GM21360 (cell line): ENCODE measurements at regions not wholly inside any gene's neighbourhood (a gene's known extent, or its start where the extent isn't known, plus 50 kb on each side); places are given as distances from the start of the nearest gene placed in this dataset.

Experiments used
- ATAC-seq: cut with Tn5 transposase; IDR thresholded peaks from one replicate; pipeline ENCODE4 v1.9.1; 2021; ENCODE audit warnings: mild to moderate bottlenecking, moderate library complexity; ENCODE audit not compliant: unreplicated experiment

DNA sequence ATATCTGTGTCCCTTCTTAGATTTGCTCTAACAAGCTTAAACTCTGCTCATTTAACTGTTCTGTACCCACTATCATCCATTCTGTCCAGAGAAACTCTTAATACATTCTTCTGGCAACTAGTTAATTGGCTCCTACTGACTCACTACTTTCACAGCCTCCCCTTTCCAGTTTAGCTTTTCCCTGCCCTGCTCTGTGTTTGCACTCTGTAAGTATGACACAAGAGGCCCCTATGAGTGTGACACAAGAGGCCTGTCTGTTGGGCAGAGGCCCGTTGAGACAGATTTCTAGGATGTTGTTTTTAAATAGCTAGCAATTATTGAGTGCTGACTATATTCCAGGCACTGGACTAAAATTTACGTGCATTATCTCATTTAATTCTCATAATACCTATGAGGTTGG, 246.0 kb upstream of the DAAM1 start:
- ATAC-seq, result no peak

DNA sequence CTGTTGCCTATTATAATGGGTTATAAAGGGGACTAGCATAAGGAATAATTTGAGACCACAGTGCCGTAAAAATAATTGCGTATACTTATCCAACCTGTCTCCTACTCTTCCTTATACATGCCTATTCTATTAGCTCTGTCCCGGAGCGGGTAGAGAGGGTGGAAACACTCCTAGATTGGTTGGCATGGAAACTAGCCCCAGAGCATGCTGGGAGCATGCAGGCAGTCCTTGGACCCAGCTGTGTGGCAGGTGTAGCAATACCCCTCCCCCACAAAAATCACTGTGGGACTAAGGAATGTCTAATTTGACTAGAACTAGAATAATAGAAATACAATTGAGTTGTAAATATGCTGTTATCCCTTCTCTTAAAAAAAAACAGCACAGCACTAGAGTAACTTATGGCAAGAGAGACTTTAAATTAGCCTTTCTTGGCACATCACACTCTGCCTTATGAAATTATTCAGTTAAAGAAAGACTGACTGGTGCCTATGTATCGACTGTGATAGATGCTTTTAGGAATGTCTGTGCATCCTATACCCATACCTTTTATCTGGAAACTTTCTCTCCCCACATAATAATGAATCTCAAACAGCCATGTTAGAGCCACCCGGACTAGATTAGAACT, 244.0 kb upstream of the DAAM1 start:
- ATAC-seq, result no peak

DNA sequence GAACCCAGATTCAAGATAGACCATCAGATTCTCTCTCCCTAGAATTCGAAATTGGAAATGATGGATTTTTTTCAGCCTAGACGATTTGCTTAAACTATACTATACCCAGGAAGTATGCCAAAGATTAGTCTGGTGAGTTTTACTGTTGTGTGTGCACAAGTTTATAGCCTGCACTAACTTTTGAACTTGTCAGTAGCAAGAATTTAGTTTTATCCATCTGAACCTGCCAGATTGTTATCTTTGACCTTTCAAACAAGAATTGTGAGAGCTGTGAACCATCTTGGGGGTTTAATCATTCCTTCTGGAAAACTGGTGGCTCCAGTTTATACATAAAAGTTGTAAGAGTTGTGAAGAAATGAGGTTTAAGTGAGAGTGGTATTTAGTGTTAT, 243.5 kb upstream of the DAAM1 start:
- no peak for ATAC-seq

DNA sequence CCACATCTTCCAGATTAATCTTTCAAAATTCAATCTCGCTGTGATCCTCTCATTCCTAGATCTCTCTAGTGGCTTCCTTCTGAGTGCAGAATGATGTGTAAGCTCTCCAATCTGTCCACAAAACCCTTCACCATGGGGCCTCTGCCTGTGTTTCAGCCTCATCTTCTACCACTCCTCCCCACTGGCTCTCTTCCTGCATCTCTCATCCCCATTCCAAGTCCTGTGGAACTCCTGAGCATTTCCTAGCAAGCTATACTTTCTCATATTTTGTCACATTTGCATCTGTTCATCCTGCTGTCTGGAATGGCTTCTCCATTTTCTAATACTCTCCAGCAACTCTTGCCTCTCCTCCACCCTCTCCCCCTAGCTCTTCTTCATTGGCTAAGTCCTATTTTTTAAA, 242.0 kb upstream of the DAAM1 start:
- no peak for ATAC-seq

DNA sequence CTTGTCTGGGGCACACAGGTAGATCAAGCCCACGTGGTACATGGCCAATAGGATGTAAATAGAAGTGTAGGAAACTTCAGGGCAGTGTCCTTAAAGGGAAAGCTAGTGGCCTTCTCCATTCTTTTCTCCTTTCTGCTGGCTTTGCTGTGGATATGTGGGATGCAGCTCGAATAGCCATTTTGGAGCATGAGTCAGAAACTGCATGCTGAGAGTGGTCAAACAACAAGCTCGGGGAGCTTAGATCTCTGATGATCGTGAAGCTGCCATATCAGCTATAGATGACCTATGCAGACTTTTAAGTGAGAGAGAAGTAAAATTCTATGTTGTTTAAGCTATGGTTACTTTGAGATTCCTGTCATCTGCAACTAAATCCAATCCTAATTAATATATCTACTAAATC, 241.3 kb upstream of the DAAM1 start:
- no peak for ATAC-seq

DNA sequence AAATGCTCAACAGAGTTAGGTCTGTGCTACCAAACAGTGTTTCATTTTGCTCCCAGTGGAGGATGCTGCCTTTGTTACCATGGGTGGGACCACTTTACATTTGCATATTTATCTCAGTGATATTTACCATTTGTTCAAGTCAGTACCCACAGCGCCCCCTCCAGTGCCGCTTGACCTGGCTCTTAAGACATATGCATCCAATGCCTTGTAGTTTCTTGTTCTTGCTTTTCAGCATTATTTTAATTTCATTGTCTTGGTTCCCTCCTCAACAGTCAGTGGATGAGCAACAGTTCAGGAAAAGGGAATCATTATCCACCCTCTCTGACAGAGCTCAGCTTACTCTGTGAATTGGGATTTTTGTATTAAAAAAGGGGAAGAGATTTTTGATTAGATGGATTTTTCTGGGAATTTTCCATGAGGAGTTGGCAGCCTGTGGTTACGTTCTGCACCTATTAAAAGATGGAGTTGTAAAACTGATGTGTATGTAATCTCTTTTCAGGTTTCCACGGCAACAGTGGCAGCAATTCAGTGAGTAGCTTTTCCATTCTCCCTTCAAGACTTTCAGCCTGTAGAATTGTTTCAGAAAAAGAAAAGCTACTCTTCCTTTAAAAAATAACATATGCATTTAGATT, 240.5 kb upstream of the DAAM1 start:
- no peak for ATAC-seq

DNA sequence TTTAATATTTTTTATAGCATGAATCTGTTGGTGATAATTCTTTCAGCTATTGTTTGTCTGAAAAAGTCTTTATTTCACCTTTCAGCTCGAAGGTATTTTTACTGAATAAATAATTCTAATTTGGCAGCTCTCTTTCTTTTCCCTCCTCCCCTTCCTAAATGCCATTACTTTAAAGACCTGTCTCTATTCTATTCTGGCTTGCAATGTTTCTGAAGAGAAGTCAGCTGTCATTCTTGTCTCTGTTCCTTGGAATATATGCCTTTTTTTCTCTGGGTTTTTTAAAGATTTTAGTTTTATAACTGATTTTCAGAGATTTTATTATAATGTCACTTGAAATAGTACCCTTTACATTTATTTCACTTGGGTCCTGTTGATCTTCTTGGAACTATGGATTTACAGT, 237.9 kb upstream of the DAAM1 start:
- ATAC-seq, result no peak

DNA sequence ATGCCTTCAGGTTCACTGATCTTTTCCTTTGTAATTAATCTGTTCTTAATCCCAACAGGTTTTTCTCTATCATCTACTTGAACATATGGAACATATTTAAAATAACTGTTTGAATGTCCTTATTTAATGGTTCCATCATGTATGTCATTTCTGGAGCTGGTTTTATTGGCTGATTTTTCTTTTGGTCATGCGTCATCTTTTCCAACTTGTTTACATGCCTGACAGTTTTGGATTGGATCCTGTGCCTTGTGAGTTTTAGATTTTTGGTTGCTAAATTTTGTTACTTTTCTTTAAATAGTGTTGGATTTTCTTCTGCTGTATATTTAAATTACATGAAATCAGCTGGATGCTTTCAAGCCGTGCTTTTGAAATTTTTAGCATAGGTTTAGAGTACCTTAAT, 237.3 kb upstream of the DAAM1 start:
- no peak for ATAC-seq

DNA sequence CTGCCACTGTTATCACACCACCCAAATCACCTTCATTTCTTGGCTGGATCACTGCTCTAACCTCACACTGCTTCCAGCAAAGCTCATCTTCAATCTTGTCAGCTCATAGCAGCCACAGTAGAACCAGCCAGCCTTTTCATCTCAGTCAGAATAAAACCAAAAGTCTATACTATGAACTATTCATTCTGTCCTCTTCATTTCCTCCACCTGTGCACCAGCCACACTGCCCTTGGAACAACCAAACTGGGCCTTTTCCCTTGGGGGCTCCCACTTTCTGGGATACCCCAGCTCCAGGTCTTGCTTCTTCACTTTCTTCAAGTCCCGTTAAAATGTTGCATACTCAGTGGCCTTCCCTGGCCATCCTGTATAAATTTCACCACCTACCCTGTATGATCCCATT, 234.4 kb upstream of the DAAM1 start:
- ATAC-seq, result no peak

DNA sequence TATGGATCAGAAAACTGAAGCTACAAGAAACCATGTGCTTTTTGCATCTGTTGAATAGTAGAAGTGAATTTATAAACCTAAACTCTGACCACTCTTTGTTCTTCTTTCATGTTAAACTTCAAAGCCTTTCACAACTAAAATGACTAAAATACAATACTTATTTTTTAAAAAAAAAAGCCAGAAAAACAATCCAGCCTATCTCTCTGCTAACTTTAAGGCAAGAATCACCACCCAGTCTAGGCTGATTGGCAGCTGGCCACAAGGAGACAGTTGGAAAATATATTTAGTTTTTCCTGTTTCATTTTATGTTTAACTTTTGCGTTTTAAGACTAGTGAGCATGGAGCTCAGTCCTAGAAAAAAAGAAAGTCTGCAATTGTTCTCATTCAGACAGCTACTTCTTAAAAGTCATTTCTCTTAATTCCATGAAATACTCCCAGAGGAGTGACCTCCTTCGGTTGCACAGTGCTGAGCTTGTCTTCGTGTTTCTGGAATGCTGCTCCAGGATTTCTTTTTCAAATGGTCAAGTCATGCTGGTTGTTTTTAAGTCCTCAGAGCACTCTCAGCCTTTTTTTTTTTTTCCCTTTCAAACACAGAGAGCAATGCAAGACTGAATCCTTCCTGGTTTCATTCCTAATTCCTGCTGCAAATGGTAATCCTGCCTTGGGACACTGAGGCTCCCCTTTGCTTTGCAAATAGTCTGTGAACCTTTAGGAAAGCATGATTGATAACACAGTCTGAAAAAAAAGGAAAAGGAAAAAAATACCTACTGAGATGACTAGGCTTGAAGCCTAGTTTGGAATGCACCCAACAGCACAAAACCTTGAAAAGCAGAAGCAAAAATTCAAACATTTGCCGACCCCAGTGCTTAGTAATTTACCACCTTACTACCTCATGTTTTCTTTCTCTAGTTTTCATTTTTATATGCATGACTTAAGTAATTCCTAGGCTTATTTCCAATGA, 233.3 kb upstream of the DAAM1 start:
- peak; percentile 51 for ATAC-seq

DNA sequence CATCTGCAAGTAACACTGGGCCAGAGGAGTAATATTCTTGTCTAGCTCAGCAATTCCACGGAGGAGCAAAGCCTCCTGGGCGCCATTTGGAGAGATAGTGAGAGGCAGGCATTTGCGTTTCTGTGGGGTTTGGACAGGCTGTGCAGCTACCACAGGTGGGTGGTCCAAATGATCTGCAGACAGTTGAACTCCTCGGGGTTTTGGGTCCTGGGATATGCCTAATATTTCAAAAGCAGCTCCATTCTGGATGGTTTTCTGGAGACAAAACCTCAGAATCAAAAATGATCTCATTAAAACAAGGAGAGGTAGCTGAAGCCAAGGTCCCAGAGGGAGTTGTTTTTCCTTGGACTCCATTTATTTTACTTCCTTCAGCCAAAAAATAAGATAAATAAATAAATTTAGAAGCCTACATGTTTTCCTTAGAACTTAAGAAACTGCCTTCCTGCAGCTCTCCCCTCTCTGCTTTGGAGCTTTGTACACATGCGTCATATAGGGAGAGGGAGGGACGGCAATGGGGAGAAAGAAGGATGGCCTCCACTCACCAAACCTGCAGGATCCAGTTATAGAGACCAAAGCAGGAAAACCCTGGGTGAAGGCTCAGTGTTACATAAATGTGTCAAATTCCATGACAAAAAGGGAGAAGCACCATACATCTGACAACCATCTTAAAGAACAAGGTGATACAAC, 227.3 kb upstream of the DAAM1 start:
- no peak for ATAC-seq

DNA sequence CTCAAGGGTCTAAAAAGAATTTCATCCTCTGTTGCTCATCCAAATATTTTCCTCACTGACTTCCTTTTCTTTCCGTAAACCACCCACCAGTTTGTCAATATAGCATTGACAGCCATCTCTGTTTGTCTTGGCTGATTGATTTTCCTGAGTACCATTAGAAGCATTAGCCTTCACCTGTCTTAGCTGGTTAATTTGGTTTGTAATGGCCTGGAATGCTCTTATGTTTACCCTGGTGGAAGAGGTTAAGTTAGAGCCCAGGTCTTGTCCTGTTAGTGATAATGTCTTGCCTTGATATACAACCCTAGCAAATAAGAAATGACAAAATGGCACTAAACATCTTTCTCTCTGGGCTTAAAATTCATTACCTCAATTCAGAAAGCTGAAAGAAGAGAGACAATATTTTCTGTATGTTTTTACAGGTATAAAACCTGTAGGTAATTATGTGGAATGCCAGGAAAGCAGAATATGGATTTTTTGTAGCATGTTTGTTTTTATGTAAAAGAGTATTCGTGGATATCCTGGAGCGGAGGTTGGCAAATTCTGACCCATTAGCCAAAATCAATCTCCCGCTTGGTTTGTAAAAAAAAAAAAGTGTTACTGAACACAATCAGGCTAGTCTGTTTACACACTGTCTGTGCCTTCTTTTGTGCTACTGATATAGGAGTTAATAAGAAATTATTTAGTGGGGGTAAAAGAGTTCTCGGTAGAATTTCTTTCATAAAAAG, 224.4 kb upstream of the DAAM1 start:
- ATAC-seq, result no peak

DNA sequence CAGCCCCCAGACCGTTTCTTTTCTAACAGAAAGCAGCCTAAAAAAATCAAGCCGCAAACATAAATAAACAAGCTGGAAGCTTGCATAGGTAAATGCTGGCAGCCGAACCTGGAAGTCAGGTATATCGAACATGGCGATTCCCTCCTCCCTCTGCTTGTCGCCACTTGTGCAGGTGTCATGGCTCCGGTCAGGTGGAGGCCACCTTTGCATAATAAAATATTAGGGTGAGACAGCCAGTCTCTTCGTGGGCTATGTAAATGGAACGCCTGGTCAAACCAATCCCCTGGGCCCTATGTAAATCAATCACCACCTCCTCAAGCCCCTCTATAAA, 223.9 kb upstream of the DAAM1 start:
- ATAC-seq, result no peak

DNA sequence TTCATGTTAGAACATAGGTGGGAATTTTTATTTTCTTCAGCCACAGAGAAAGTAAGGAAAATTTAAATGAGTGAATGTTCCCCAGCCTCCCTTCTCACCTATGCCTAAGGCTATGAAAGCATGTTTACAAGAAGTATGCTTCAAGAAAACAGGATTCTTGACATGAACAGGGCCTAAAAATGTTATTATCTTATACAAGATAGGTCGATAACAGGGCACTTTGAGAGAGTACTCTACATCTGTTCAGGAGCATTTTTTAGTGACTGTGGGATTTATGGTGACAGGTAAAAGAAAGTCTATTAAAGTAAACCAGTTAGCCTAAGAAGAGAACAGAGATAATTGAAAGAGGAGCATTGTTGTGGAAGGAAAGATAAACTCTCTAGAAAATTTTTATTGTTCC, 222.9 kb upstream of the DAAM1 start:
- ATAC-seq, result no peak

DNA sequence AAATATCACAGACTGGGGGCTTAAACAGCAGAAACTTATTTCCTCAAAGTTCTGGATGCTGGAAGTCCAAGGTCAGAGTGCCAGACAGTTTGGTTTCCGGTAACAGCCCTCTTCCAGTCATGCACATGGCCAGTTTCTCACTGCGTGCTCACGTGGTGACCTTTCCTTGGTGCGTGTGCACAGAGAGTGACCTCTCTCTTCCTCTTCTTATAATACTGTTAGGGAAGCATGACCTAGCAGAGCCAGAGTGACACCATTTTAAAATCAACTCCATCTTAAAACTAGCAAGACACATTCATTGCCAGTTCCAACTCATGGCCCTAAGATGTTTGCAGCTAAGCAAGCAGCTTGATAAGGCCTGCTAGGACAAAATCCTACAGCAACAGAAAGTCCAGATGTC, 221.5 kb upstream of the DAAM1 start:
- no peak for ATAC-seq

DNA sequence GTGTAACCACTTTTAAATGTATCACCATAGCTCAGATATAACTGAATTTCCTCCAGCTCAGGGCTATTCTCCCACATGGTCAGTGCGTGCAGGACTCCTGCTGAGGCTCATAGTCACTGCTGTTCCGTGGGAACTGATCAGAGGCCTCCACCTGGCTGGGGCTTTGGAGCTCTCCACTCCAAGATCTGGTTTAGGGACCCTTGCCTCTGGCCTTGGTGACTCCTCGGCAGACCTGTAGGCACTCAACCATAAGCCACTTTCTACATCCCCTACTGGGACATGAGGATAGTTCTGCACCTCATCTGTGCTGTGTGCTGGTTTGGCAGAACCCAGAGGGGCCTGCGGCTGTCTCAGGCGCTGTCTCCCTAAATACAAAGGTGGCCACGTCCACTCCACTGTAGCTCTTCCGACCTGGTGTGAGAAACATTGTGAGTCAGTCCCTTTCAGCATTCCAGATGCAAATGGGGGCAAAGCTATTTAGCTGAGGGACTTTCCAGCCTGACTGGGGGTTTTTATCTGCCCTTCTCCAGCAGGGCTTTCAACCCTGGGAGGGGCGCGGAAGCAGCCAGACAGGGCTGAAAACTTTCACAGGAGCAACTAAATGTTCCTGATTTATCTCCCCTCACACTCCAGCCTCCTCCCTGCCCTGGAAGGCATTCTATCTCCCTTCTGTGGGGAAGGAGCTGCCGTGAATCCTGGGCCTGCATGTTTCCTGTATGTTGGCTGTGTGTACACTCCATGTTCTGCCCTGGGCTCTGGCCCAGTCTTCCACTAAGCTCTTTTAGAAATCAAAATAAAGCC, 218.3 kb upstream of the DAAM1 start:
- no peak for ATAC-seq

DNA sequence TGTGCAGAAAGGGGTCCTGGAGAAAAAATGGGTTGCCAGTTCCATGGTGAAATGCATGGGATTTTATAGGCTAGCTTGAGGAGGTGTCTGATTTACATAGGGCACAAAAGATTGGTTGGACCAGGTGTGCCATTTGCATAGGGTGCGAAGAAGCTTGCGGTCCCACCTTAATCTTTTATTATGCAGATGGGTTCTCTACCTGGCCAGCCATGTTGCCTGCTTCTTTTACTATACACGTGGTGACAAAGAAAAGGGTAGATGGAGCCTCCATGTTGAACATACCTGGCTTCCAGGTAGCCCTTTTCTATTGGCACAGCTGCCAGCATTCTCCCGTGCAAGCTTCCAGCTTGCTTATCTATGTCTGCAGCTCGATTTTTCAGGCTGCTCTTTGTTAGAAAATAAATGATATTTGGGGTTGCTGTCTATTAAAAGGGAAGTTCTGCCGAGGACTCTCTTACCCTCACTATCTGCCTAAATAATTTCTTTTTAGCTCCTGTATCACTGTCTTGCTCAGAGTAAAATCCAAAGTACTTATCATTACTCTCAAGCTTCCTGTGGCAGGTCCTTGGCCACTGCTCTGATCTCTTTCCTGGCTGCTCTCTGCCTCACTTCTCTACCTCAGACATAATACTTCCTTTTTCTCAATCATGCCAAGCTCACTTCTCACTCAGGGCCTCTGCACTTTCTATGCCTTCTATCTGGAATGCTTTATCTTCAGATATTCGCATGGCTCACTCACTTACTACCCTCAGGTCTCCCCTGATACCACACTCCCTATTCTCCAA, 216.0 kb upstream of the DAAM1 start:
- ATAC-seq, result no peak

DNA sequence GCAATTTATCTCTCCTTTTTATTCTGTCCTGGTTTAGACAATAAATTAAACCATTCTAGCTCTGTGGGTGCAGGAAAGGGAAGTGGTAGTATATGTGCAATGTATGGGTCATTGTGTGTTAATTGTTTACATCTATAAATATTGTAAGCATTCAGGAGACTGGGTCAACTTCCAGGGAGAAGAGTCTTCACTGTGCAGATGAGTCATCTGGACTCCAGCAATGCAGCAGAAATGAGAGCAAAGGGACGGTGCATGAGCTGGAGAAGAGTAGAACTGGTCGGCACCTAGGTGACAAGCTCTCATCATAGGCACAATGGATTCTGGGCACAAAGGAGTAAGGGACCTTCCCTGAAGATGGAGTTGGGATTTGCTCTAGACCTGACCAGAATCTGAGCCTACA, 211.1 kb upstream of the DAAM1 start:
- no peak for ATAC-seq

DNA sequence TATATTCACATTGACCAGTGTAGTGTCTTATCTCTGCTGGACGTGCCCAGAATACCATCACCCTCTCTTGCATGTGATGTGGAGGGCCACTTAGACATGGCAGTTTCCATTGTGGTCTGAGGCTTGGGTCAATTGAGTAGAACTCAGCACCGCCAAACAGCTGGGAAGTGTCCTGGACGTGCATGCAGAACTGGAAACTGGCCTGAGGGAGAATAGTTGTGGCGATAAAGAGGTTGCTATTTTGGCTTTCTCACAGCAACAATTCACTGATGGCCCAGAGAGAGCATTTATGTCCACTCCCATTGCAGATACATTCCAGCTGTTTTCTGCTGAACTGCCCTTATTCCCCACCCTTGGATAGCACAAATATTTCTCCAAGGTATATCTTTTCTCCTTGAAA, 210.1 kb upstream of the DAAM1 start:
- ATAC-seq, result no peak
